Thyroid gland (tissue), 4 donors: ENCODE measurements at regions not wholly inside any gene's neighbourhood (a gene's known extent, or its start where the extent isn't known, plus 50 kb on each side); places are given as distances from the start of the nearest gene placed in this dataset.

Source experiments
- DNase-seq, 2 donors: peaks; one replicate each; pipeline ENCODE4 v3.0.0-alpha.2; 2019
- H3K27ac ChIP-seq, 3 donors: fragments of 200-600 bp; sonication (generic); 1 replicate in 2 of 3; 2 replicates in 1 of 3; pipeline ENCODE4 v1.5.1; 2016 to 2019; ENCODE audit warnings: mild to moderate bottlenecking in 1 of 3, moderate library complexity in 1 of 3
- H3K27me3 ChIP-seq: fragments of 200-600 bp; sonication (generic); one replicate; pipeline ENCODE4 v1.5.1; 2019
- H3K36me3 ChIP-seq, 2 donors: fragments of 200-600 bp; sonication (generic); one replicate each; pipeline ENCODE4 v1.5.1; 2016 to 2019
- H3K4me1 ChIP-seq, 2 donors: fragments of 200-600 bp; sonication (generic); one replicate each; pipeline ENCODE4 v1.5.1; 2017 to 2019
- H3K4me3 ChIP-seq, 3 donors: fragments of 200-600 bp; sonication (generic); replicated peaks in 1 of 3; 1 replicate in 2 of 3; 2 replicates in 1 of 3; pipeline ENCODE4 v1.5.1; 2016; ENCODE audit warnings: mild to moderate bottlenecking in 1 of 3
- H3K9me3 ChIP-seq: fragments of 200-600 bp; sonication (generic); one replicate; pipeline ENCODE4 v1.5.1; 2017
- CTCF ChIP-seq, 6 experiments: fragments of 200-600 bp in 3 of 6; fragments of 450-650 bp in 3 of 6; sonication (generic) in 3 of 6; IDR thresholded peaks; one replicate each; pipeline ENCODE4 v1.5.1; 2016 to 2019; ENCODE audit warnings: antibody characterized with exemption in 6 of 6, mild to moderate bottlenecking in 2 of 6, inconsistent platforms in 1 of 6, moderate library complexity in 1 of 6
- POLR2A ChIP-seq, 2 donors: fragments of 450-650 bp; IDR thresholded peaks; one replicate each; pipeline ENCODE4 v1.6.1; 2017; ENCODE audit warnings: antibody characterized with exemption in 2 of 2, mild to moderate bottlenecking in 2 of 2, moderate library complexity in 1 of 2
- WGBS, 2 donors: methylation state at CpG; one replicate each; pipeline ENCODE4 v1.1.5; 2017; 5-methylcytosine and 5-hydroxymethylcytosine counted together
- intact Hi-C: fragments of 100-400 bp; cut with DNase I; formaldehyde crosslinking; loops from one replicate; pipeline ENCODE4 v1.15.1; 2023

GRCh38 chr1:178593515-178593914 is 80.6 kb downstream of the TEX35 start:
- TF ChIP-seq CTCF (IDR thresholded peaks at IDR 0.05) (no peak), POLR2A (IDR thresholded peaks at IDR 0.05) (no peak)
- H3K36me3 ChIP-seq = no peaks in the 10 kb centered on the region
- peaks cover 0 to 12% of the 10 kb centered on the region in 2 donors for H3K4me1 ChIP-seq
- H3K9me3 ChIP-seq = no peaks in the 10 kb centered on the region
- intact Hi-C loops = no loop called here
- no peak overlapping the region for H3K4me3 ChIP-seq
- no peaks in the 10 kb centered on the region for H3K27me3 ChIP-seq
- no peak for DNase-seq
- H3K27ac ChIP-seq = no peak overlapping the region

GRCh38 chr1:178594133-178594532 is 81.2 kb downstream of the TEX35 start:
- Histone ChIP-seq H3K27ac (no peak overlapping the region), H3K4me1 (peaks cover 0 to 12% of the 10 kb centered on the region in 2 donors), H3K4me3 (no peak overlapping the region), H3K36me3 (no peaks in the 10 kb centered on the region), H3K27me3 (no peaks in the 10 kb centered on the region), H3K9me3 (no peaks in the 10 kb centered on the region)
- no peak for DNase-seq
- intact Hi-C loops = no loop called here
- TF ChIP-seq POLR2A (IDR thresholded peaks at IDR 0.05) (no peak), CTCF (IDR thresholded peaks at IDR 0.05) (no peak)
- WGBS, 2 donors = 63 to 73% methylated on average over 5 of the region's 5 CpGs

GRCh38 chr1:178595491-178595890 is 82.6 kb downstream of the TEX35 start:
- H3K27me3 ChIP-seq = no peaks in the 10 kb centered on the region
- intact Hi-C loops = no loop called here
- no peaks in the 10 kb centered on the region for H3K9me3 ChIP-seq
- no peak overlapping the region for H3K27ac ChIP-seq
- DNase-seq = no peak
- TF ChIP-seq CTCF (IDR thresholded peaks at IDR 0.05) (no peak), POLR2A (IDR thresholded peaks at IDR 0.05) (no peak)
- WGBS, 2 donors = 91 to 96% methylated on average over 5 to 6 of the region's 6 CpGs
- H3K4me3 ChIP-seq = no peak overlapping the region
- no peaks in the 10 kb centered on the region for H3K36me3 ChIP-seq
- peaks cover 0 to 16% of the 10 kb centered on the region in 2 donors for H3K4me1 ChIP-seq

GRCh38 chr1:178599087-178599486 is 86.2 kb downstream of the TEX35 start:
- DNase-seq = no peak
- Histone ChIP-seq H3K4me3 (no peak overlapping the region), H3K4me1 (peaks cover 0 to 16% of the 10 kb centered on the region in 2 donors), H3K36me3 (no peaks in the 10 kb centered on the region), H3K9me3 (no peaks in the 10 kb centered on the region), H3K27me3 (no peaks in the 10 kb centered on the region), H3K27ac (no peak overlapping the region)
- WGBS, 2 donors = 92 to 93% methylated on average over 4 of the region's 4 CpGs
- intact Hi-C loops = no loop called here
- no peak for TF ChIP-seq CTCF (IDR thresholded peaks at IDR 0.05)
- no peak for TF ChIP-seq POLR2A (IDR thresholded peaks at IDR 0.05)

- 7 to 38% methylated on average over 1 of the region's 1 CpG for WGBS, 2 donors
- Histone ChIP-seq H3K9me3 (no peaks in the 10 kb centered on the region), H3K4me1 (peaks cover 0 to 16% of the 10 kb centered on the region in 2 donors), H3K27me3 (no peaks in the 10 kb centered on the region), H3K27ac (no peak overlapping the region), H3K4me3 (no peak overlapping the region), H3K36me3 (no peaks in the 10 kb centered on the region)
- intact Hi-C loops = no loop called here
- DNase-seq = no peak
- TF ChIP-seq CTCF (IDR thresholded peaks at IDR 0.05) = no peak
- no peak for TF ChIP-seq POLR2A (IDR thresholded peaks at IDR 0.05)
Observed at GRCh38 chr1:178599745-178600144, 86.8 kb downstream of the TEX35 start.
